ENCODE measurements at regions not wholly inside any gene's neighbourhood (a gene's known extent, or its start where the extent isn't known, plus 50 kb on each side); places are given as distances from the start of the nearest gene placed in this dataset.

- Mint-ChIP-seq H3K9me3 (no peaks in the 10 kb centered on the region), H3K4me3 (no peak overlapping the region), H3K36me3 (ENCODE audit: low read depth) (no peaks in the 10 kb centered on the region), H3K27me3 (ENCODE audit: insufficient read depth, low read depth, poor library complexity) (no peaks in the 10 kb centered on the region), H3K4me1 (peaks cover 19% of the 10 kb centered on the region), H3K27ac (no peak overlapping the region)
- H3K27ac ChIP-seq (ENCODE audit: low read depth): no peak overlapping the region
- no peaks in the 10 kb centered on the region for H3K9me2 ChIP-seq (ENCODE audit: insufficient read depth)
- H3K4me2 ChIP-seq: no peak overlapping the region
- H3K79me2 ChIP-seq (replicated peaks; ENCODE audit: insufficient read depth): no peaks in the 10 kb centered on the region
- DNase-seq (ENCODE audit: low spot score) (no peak), ATAC-seq (no peak)
- H3K4me3 ChIP-seq: no peak overlapping the region
- no peaks in the 10 kb centered on the region for H3F3A ChIP-seq (replicated peaks; ENCODE audit: low read depth)
- TF ChIP-seq REST (IDR thresholded peaks at IDR 0.05; ENCODE audit: unreplicated experiment) (no peak), ZNF114 (CRISPR knock-in tag; IDR thresholded peaks at IDR 0.05) (no peak), ZNF331 (CRISPR knock-in tag; IDR thresholded peaks at IDR 0.05; ENCODE audit: low read depth) (no peak), CREB1 (CRISPR knock-in tag; IDR thresholded peaks at IDR 0.05; ENCODE audit: low read depth) (no peak), POLR2AphosphoS5 (IDR thresholded peaks at IDR 0.05; ENCODE audit: low read depth) (no peak), ZNF462 (CRISPR knock-in tag; IDR thresholded peaks at IDR 0.05) (no peak), ETS1 (IDR thresholded peaks at IDR 0.05) (no peak), NANOG (IDR thresholded peaks at IDR 0.05; ENCODE audit: borderline replicate concordance) (no peak), EZH2 (IDR thresholded peaks at IDR 0.05; ENCODE audit: low read depth, unreplicated experiment) (no peak), EZH2phosphoT487 (IDR thresholded peaks at IDR 0.05; ENCODE audit: unreplicated experiment) (no peak), JUNB (IDR thresholded peaks at IDR 0.05; ENCODE audit: unreplicated experiment) (no peak), STAT1 (IDR thresholded peaks at IDR 0.05; ENCODE audit: unreplicated experiment) (no peak), CTCF (conservative IDR thresholded peaks at IDR 0.05; ENCODE audit: low read depth in 2 of 2) (no peak)
- H2AFZ ChIP-seq: no peak overlapping the region
- H3K4me1 ChIP-seq (ENCODE audit: insufficient read depth): peaks cover 20% of the 10 kb centered on the region; the same call in 1 of the 2 replicates
- no peaks in the 10 kb centered on the region for H3K36me3 ChIP-seq (ENCODE audit: insufficient read depth)
- H3K27me3 ChIP-seq (ENCODE audit: insufficient read depth): no peaks in the 10 kb centered on the region
- H4K20me1 ChIP-seq (replicated peaks; ENCODE audit: insufficient read depth): no peaks in the 10 kb centered on the region
Observed at GRCh38 chr4:11606078-11606477, 177.4 kb upstream of the HS3ST1 start.
